HG03342 (cell line): ENCODE measurements at regions not wholly inside any gene's neighbourhood (a gene's known extent, or its start where the extent isn't known, plus 50 kb on each side); places are given as distances from the start of the nearest gene placed in this dataset.
"Not testable (repeated sequence)": the region's sequence is repeated elsewhere in the genome, so short reads cannot be mapped to it uniquely, and the experiment has no call there.

ENCODE experiments used
- ATAC-seq: cut with Tn5 transposase; IDR thresholded peaks from one replicate; pipeline ENCODE4 v1.9.1; 2021; ENCODE audit warnings: mild to moderate bottlenecking, moderate library complexity; ENCODE audit not compliant: unreplicated experiment

DNA sequence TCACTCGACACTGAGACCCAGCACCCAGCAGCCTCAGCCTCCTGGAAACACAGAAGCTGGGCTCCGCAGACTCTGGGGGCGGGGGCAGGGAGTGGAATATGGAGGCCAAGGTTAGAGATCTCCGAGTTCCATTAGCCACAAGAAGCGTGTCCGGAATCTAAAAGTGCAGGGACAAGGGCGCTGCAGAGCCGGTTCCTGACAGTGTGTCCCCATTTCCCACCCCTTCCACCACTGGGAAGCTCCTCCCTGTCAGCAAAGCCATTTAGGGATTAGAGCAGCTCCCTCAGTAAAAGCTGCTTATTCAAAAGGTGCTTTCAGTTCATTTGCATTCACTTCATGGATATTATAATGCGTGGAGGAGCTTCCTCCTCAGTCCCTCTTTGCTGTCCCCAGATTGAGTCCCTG, 74.1 kb upstream of the HSPA9 start:
- ATAC-seq: no peak

DNA sequence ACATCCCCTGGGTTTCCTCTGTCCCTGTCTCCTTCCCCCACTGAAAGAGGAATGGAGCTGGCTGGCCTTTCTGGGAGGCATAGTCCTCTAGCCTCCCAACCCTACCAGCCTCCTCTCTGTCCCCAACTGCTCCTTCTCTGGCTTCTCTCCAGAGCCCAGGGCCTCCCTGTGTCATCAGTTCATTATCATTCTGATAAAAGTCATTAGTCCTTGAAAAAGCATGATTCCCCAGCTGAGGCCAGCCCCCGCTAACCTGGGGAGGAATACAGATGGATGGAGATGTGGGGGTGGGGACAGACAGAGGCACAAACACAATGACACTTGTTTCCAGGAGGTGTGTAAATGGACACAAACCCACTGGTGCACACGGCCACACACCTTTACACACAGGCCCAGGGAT, 73.6 kb upstream of the HSPA9 start:
- no peak for ATAC-seq

DNA sequence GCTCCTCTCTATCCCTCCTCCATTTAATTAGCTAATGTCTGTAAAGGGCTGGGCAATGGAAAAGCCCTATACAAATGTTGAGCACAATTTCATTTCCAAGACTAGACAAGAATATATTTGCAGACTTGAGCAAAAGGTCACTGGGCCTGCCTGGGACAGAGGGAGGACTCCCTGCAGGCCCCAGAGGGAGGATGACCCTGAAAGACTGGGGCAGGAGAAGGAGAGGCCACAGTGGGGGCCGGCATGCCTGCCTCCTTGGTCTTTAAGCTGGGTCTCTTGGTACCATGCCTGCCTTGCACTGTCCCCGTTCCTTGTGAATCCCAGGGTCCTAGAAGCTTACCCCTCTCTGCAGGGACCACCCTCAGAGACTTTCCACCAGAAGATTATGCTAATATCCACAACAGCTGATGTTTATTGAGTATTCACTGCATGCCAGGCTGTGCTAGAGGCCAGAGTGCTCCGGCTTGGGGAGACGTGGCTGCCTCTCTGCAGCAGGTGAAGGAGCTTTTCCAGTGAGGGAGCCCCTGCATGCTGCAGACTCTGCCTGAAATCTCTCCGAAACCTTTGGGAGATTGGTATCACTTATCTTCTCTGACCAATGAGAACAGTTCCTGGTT, 72.7 kb upstream of the HSPA9 start:
- ATAC-seq: no peak

DNA sequence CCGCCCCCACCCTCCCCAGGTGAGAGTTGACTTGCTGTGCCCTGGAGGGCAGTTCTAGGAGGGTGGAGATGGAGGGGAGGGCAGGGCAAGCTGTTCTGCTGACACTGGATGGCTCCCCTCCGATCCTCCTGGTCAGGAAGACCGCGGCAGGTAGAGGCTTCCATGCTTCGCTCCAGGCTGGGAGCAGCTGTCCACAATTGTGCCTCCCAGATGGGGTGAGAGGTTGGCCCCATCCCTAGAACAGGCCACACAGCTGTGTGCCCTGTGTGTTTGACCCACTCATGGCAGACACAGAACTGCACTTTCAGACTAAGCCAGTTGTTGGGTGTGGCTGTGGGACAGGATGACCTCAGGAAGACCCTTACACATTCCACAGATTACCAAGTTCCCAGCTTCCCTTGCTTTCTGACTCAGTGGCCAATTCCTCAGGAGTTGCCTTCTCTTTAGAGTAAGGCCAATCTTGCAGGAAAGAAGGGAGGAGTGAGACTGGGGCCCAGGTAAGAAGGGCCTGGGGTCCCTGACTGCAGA, 72.1 kb upstream of the HSPA9 start:
- no peak for ATAC-seq

DNA sequence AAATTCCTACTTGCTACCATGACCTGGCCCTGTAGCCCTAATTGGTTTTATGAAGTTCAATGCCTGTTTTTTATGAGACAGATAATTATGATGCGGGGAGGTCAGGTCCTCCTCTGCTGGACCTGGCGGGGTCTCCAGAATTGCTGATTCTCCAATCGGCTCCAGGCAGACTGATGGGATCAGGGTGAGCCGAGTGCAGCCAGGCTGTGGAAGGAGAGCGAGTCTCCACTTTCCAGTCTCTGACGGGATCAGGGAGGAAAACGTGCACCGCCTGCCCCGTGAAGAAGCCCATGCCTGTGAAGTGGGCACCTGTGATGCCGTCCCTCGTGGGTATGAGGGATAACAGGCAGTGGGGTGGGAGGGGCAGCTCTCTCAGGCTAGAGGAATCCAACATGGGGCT, 71.5 kb upstream of the HSPA9 start:
- ATAC-seq: no peak

DNA sequence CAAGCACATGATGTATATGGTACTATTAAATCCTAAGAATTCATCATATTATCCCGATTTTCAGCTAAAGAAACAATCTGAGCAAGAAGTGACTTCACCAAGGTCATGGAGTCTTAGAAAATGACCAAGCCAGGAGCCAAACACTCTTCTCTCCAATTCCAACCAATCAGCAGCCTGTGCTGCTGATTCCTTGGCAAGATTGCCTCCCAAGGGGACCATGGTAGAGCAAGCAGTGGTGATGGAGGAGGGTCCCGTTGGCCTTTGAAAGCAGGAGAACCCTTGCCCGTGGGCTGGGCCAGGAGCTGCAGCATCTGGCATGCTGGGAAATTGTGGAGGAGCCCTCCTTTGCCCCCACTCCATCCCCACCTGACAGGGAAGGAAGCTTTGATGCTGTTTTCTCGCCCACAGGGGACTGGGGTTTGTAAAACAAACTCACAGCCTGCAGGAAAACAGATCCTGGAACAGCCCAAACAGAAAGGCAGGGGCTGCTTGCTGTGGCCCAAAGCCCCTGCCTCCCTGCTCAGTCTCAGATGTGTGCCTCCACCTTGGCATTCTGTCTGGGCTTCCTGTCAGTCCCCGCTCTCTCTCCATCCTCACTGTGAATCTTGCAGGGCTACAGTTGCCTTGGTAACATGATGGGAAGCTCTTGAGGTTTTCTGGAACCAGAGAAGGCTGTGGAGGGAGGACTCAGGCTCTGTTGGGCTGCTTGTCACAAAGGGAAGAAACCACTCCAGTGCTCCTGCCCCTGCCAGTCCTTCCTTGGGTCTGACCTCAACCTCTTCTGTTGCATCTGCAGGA, 70.8 kb upstream of the HSPA9 start:
- no peak for ATAC-seq

DNA sequence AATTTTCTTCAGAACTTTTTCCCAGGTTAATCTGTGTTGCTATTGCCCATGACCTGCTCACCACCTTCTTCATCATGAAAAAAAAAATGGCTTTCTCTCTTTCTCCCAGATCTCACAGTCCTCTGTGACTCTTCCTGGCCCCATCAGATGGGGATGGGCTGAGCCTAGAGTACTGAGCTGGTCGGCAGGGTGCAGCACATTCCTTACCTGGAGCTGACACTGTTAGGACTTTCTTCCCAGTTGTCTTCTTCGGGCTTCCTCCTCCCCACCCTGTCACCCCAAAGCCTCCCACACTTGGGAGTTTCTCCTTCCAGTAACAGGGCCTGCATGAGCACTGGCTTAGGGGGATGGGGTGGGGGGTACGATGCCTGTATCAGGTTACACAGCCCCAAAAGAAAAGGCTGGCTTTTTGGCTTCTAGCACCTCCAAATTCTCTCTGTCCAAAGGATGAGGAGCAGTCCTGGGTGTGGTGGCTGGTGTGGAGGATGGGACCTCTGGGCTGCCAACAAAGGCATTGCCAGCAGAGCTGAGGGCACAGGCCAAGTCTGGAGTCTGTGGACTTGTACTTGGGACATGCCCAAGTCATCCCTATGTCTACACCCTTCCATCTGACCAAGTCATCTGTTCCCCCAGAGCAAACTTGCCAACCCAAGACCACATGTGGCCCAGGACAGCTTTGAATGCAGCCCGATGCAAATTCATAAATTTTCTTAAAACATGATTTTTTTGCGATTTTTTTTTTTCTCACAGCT, 68.0 kb upstream of the HSPA9 start:
- ATAC-seq: no peak

DNA sequence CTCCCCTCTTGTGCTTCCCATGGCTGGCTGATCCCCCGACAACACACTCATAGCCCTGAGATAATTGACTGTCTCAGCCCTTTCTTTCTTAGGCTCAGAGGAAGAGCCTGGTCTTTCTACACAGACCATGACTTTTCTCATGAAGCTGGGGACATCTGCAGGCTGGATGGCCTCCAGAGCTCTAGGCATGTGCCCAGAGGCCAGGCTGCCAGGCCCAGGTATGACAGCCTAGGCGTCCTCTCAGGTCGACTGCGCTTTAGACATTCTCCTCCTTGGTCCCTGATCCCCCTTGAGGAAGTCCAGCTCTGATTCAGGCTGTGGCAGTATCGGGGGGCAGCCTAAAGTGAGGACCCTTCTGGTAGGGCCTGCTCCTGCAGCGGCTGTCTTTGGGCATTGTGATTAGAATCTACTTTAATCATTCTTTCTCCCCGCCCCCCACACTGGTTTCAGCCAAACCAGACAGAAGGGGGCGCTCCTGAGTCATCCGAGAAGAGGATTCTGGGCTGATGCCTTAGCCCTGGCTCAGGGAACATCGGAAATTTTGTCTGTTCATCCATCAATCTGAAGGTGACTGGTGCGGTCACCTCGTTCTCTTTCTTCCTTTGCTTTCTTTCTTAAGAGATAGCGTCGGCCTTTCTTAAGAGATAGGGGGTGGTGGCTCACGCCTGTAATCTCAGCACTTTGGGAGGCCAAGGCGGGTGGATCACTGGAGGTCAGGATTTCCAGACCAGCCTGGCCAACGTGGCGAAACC, 66.5 kb upstream of the HSPA9 start:
- no peak for ATAC-seq

DNA sequence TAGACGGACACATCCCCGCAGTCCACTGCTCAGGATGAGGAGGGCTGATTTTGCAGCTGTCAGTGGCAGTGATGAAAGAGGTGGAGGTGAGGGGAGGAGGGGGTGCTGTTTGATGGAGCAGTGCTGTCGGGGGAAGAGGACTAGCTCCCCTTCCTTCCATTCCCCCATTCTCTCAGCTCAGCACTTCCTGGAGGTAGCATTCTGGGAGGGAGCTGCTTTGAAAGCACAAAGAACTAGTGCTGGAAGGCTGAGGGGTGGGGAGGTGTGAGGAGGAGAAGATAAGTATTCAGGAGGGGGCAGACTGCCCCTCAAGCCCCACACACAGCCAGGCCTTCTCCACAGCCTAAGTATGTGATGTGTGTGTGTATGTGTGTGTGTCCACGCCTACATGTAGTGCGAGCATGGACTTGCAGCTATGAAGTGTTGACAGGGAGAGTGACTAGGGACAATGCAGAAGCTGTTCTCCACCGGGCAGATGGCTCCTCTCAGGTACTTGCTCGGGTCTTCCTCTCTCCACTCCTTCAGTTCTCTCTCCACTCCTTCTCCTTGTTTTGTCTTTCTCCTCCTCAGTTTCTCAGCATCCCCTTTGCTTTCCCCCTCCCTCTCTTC, 65.5 kb upstream of the HSPA9 start:
- ATAC-seq: no peak

DNA sequence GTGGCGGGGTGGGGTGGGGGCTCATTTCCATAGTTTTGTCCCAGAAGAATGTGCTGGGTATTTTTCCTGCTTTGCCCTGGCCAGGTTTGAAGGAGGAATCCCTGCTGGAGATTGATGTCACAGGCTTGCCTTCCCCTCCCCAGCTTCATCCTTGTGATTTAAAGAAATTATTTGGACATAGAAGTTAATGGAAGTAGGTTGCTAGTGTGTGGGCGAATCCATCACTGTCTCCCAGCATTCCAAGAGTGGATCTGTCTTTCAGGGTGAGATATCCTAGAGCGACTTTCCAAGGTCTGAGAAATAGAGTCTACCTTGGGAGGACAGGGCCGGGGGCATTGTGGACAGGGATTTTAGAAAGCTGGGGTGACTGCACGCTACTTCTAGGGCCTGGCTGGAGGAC, 64.9 kb upstream of the HSPA9 start:
- ATAC-seq: no peak

DNA sequence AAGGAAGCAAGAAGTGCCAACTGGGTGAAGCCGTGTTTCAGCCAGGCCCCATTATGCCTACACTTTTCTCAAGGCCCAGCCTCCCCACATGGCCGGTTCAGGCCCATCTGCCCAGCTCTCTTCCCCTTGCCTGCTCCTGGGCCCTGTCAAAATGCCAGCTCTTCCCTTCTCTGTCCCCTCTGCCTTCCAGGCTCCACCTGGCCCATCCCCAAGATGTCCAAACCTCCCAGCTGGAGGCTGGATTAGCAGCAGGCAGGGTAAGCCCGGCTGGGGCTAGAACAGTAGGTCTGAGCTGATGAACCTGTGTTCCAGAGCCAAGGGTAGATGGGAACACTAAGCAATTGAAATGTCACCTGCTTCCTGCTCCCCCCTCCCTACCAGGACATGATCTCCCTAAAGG, 64.1 kb upstream of the HSPA9 start:
- no peak for ATAC-seq

DNA sequence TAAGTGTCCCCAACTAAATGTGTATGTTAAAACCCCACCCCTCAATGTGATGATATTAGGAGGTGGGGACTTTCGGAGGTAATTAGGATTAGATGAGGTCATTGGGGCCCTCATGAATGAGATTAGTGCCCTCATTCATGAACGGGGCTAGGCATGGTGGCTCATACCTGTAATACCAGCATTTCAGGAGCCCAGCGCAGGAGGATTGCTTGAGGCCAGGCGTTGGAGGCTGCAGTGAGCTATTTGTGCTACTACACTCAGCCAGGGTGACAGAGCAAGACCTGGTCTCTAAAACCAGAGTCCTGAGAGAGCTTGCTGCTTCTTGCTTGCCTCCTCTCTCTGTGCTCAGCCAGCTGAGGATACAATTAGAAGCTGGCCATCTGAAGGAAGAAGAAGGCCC, 62.1 kb upstream of the HSPA9 start:
- ATAC-seq: no peak

DNA sequence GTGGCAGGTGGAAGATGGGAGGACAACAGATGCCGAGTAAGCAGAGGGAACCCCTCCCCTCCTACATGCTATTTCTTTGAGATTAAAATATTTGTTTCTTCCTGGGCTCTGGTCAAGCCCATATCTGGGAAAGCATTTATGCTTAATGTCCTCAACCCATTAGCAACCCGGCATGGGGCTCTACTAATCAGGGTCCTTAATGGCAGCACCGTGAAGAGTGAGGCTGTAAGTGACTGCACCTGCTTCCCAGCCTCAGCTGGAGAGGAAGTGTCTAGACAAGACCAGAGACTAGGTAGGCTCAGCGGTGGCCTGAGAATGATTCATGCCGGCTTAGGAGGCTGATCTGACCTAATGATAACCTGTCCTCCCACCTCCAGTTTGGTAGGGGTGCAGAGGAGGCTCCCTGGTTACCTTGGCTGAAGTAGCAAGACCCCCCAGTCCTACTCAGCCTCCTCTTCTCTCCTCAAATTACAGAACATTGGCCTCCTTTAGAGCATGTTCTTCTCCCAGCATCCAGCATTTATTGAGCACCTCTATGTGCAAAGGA, 61.3 kb upstream of the HSPA9 start:
- ATAC-seq: no peak

DNA sequence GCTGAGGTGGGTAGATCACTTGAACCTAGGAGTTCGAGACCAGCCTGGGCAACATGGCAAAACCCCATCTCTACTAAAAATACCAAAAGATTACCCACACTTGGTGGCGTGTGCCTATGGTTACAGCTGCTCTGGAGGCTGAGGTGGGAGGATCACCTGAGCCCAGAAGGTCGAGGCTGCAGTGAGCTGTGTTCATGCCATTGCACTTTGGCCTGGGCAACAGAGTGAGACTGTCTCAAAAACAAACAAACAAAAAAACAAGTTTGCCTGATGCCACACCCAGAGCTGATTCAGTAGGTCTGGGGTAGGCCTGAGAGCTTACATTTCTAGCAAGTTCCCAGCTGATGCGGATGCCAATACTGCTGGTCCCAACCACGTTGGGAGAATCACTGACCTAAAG, 60.5 kb upstream of the HSPA9 start:
- ATAC-seq: no peak

DNA sequence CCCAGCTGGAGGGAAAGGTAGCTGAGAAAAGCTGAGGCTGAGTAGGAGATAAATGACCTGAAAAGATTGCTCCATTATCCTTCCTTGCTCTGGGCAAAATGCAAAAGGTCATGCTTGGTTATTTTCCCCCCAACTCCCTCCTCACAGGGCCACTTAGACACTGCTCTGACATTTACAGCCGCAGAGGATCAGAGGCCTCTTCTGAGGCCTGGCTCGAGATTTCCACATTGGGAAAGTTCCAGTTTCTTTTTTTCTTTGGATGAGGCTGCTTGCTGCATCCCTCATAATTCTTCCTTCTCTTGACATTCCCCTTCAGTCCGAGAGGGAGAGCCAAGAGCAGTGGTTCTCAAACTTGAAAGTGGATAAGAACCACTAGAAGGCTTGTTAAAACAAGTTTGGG, 60.1 kb upstream of the HSPA9 start:
- ATAC-seq: no peak

DNA sequence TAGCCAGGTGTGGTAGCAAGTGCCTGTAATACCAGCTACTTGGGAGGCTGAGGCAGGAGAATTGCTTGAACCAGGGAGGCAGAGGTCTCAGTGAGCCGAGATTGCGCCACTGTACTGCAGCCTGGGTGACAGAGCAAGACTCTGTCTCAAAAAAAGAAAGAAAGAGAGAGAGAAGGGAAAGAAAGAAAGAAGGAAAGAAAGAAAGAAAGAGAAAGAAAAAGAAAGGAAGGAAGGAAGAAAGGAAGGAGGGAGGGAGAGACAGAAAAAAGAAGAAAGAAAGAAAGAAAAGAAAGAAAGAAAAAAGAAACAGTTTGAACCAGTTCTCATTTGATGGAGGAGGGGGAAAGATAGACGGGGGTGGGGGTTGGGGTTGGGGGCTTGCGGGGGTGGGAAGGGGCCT, 59.6 kb upstream of the HSPA9 start:
- ATAC-seq: not testable (repeated sequence)

DNA sequence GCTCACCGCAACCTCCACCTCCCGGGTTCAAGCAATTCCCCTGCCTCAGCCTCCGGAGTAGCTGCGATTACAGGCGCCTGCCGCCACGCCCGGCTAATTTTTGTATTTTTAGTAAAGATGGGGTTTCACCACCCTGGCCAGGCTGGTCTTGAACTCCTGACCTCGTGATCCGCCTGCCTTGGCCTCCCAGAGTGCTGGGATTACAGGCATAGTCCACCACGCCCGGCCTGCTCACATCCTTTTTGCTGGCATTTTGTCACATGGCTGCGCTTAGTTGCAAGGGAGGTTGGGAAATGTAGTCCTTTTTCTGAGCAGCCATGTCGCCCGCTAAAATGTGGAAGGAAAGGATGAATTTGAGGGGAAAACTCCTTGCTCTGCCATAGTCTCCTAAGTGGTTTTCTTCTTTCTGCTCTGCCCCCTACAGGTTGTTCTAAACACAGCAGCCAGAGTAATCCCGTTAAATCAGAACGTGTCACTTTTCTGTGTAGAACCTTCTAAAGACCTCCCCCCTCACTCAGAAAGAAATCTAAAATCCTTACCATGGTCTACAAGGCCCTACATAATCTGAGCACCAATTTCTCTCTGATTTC, 57.8 kb upstream of the HSPA9 start:
- ATAC-seq: no peak

DNA sequence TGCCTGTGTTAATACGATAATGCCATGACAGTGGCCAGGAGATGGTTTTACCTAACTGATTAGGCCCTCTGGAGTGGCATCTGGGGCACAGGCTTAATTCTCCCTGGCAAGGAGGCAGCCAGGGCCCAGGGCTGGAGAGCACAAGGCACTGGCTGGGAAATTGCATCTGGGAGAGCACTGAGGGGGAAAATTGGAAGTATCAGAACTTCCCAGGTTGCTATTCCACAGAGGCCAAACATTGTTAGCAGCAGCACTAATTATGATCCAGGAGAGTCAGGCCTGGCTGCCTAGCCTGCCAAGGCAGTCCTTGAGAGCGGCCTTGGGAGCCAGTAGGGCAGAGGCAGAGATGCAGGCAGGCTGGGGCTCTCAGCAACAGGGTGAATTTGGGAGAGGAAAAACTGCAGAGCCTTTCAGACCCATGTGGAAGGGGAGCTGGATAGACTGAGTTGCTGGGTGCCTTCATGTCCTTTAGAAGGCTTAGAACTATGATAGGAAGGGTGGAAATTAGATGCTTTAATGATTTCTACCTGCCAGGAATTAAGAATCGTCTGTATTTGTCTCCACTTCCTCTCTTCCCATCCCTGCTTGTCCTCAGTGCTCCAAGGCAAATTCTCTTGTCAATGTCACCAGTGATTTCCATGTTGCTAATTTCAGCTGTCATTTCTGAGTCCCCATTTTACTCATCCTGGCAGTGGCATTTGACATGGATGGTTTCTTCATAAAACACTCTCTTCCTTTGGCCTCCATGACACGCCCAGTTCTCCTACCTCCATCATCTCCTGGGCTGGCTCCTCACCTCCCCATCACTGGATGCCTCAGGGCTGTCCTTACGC, 56.1 kb upstream of the HSPA9 start:
- ATAC-seq: no peak

DNA sequence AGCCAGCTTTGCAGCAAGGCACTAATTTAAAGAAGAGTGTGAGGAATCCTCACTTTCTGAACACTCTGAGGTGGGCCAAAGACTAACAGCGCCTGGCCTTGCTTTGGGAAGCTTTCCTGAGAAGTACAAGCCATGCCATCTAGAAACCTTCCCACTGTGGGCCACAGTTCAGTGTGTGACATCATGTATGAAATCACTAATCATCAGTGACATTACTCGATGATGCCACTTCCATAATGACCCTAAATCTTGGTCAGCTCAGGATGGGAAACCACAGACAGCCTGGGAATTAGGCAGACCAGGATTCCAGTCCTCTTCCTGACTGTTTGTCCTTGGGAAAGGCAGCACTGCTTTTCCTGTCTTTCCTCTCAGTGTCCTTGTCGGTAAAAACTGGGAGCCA, 54.2 kb upstream of the HSPA9 start:
- no peak for ATAC-seq
